Activated CD4-positive, CD25-positive, alpha-beta regulatory T cell treated with anti-CD3 and anti-CD28 coated beads, Interleukin-2, amount 50 U/mL, for 16 hours (primary cell): ENCODE measurements at regions not wholly inside any gene's neighbourhood (a gene's known extent, or its start where the extent isn't known, plus 50 kb on each side); places are given as distances from the start of the nearest gene placed in this dataset.

Source experiments
- DNase-seq: peaks from one replicate; pipeline ENCODE4 v3.0.0-alpha.2; 2020; ENCODE audit warnings: low read depth, low spot score

GRCh38 chr2:43107679-43108078 is 118.7 kb downstream of the ZFP36L2 start:
- DNase-seq, result no peak

DNA sequence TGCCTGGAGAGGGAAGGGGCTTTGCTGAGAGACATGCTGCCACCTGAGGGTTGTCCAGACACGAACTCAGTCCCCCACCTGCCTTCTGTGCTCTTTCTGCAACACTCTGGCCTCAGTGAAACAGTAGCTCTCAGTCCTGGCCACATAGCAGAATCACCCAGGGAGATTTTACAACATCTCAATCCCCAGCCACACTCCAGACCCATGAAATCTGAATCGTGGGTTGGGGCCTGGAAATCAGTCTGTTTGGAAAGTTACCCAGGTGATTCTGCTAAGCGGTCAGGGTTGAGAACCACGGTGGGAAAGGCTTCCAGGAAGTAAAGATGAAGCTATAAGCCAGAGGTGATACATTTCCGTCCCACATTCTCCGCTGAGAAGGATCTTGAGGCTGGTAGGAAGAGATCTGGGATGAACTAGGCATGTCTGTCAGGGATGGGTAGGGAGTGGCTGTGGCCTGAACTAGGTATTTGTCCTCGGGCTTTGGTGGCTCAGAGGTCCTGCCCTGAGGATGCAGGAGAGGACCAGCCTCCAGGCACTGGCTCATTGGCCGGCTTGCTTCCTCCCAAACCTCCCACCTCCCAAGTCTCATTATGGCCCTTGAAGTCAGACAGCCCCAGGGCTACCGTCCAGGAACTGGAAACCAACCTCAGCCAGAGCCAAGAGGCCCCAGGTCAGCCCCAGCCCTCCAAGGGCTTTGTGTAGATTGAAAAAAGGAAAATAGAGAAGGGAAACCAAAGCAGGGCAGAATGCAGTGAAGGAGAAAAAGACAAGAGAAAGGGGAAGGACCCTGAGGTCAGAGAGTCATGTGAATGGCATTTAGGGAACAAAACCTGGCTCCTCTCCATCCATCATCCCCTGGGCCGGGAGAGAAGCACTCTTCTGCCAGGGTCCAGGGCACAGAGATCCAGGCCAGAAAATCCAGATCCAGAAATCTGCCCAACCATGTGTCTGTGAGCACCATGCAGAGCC is 119.6 kb downstream of the ZFP36L2 start:
- no peak for DNase-seq

- DNase-seq, result no peak
Observed at GRCh38 chr2:43105586-43106558, 120.5 kb downstream of the ZFP36L2 start.

GRCh38 chr2:43104763-43105162 is 121.6 kb downstream of the ZFP36L2 start:
- no peak for DNase-seq

DNA sequence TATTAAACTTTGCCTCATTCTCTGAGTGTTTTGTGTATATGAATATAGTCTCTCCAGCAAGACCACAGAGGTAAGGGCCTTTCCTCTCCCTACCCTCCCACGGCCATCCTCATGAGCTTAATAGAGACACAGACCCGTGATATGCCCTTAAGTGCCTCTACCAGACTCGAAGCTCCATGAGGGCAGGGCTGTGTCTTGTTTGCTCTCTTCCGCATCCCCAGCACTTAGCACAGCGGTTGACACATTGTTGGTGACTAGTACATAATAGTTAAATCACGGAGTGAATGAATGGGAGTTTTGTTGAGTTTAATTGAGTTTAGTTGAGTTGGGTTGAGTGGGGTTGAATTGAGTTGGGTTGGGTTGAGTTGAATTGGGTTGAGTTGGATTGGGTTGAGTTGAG is 122.3 kb downstream of the ZFP36L2 start:
- no peak for DNase-seq

GRCh38 chr2:43103093-43103404 is 123.4 kb downstream of the ZFP36L2 start:
- DNase-seq, result no peak

DNA sequence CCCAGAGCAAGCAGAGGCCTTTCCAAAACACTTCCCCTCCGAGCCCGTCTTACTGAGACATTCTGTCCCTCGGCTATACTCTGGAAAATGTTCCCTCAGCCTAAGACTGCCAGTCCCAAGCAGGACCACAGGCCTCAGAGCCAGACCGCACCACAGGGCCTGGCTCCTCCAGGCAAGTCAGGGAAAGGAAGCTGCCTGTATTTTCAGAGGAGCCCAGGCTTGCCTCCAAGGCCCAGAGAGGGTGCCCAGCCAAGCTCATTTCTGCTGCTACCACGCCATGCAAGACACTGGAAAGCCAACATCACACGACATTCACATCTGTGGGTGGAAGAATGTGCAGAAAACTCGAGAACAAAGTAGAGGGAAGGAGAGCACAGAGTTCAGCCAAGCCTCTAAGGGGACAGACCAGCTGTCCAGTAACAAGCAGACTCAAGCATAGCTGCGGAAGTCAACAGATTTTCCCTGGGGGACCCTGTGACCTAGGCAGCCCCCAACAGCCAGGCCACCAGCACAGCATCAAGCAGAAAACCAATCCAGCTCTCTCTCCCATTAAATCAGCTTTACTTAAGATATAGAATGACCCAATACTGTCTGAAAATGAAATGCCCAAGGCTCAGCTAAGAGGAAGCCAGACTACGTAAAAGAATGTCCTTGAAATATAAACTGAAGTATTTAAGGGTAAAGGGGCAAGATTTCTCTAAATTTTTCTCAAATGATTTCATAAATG is 123.9 kb downstream of the ZFP36L2 start:
- no peak for DNase-seq

DNA sequence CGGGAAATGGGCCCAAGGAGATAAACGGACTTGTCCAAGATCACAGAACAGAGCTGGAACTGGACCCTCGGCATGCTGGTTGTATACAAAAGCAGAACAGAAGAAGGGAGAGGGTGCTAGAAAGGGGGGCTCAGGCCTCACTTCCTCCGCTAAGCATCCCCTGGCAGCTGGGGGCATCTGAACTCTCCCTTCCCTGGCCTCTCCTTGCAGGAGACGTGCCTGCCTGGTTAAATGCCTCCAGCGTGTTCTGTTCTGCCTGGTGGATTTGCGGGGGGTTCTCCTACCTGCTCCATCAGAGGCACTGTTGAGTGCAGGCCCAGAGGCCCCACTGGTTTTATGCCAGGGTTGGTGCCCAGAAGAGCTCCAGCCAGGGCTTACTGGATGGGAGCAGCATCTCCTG is 124.7 kb downstream of the ZFP36L2 start:
- no peak for DNase-seq

DNA sequence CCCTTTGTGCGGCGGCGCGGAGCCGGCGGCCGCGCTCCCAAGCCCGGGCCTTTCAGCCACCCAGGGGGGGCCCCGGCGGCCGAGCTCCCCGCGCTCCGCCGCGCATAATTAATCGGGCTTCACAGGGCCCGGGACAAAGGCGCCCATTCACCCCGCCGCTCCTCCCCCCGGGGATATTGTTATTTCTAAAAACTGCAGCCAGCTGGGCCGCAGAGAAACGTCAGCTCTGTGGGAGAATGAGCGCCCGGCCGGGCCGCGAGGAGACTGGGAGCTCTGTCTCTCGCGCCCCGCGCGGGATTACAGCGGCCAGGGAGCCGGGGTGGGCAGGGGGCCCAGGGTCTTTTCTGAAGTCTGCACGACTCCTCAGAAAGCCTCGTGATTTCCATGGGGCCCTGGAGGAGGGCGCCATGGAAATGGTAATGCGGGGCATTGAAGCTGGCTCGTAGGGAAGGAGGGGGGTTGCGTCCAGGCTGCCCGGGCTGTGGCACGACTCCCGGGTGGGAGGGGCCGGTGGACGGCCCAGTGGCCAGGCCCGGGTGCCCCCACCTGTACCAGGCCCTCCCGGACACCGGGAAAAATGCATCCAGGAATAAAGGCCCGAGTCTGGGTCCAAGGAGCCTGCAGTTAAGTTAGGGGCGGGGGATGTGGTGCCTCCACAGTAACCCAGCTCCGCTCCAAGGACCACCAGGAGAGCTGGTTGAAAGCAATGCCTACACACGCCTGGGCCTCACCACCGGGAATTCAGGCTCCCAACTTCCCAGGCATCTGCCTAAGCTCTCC is 125.3 kb downstream of the ZFP36L2 start:
- DNase-seq, result no peak

DNA sequence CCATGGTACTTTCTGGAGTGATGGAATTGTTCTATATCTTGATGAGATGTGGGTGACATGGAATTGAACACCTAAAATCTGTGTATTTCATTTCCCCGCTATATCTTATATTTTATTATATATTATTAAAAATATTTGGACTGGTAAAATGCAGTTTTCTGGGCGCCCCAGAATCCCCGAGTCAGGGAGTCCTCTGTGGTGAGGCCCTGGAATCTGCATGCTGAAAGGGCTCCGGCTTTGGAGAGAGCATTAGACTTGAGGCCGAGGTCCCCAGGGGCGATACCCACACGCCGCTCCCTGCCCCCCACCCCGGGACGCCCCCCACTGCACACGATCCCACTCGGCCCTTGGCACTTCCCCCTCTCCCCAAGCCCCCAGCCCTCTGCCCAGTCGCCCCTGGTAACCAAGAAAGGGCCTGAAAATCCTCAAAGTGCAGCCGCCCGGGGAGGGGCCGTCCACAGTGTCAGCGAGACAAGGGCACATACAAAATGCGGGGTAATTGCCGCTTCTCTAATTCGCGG is 126.0 kb downstream of the ZFP36L2 start:
- DNase-seq, result no peak

DNA sequence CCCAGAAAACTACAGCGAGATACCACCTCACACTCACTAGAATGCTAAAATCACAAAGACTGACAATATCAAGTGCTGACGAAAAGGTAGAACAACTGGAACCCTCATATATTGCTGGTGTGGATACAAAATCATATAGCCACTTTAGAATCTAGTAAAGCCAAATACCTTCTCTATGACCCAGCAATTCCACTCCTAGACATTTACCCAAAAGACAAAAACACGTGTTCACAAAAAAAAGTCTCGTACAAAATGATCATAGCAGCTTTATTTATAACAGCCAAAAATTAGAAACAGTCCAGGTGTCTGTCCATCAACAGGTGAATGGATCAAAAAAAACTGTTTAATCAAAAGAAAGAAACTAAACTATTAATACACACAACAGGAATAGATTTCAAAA is 126.6 kb downstream of the ZFP36L2 start:
- no peak for DNase-seq

- DNase-seq, result no peak
Observed at GRCh38 chr2:43098539-43098938, 127.9 kb downstream of the ZFP36L2 start.

DNA sequence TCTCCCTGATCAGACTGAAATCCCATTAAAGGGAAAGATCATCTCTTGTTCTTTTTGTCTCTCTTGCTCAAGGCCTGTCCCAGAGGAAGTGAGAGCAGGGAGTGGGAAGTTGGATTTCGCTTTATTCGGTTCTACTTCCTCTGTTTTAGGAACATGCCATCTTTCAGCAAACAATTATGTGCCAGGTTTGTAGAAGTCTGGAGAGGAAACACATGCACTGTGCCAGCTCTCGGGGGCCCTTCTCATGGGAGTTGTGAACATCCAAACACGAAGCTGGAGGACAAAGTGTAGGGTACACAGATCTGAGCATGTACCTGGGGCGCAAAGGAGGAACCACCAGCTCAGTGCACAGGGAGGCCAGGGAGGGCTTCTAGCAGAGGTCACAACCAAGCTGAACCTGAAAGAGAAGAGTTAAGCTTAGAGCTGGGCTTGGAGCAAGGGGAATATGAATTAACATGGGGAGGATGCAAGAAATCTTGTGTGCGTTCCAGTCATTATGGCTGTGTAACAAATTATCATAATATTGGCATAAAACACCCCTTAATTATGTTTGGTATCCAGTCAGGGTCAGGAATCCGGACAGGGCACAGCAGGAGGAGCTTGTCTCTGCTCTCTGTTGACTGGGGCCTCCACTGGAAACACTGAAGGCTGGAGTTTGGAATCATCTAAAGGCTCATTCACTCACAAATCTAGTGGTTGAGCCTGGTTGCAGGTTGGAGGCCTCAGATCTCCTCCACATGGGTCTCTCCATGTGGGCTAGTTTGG is 128.6 kb downstream of the ZFP36L2 start:
- no peak for DNase-seq

DNA sequence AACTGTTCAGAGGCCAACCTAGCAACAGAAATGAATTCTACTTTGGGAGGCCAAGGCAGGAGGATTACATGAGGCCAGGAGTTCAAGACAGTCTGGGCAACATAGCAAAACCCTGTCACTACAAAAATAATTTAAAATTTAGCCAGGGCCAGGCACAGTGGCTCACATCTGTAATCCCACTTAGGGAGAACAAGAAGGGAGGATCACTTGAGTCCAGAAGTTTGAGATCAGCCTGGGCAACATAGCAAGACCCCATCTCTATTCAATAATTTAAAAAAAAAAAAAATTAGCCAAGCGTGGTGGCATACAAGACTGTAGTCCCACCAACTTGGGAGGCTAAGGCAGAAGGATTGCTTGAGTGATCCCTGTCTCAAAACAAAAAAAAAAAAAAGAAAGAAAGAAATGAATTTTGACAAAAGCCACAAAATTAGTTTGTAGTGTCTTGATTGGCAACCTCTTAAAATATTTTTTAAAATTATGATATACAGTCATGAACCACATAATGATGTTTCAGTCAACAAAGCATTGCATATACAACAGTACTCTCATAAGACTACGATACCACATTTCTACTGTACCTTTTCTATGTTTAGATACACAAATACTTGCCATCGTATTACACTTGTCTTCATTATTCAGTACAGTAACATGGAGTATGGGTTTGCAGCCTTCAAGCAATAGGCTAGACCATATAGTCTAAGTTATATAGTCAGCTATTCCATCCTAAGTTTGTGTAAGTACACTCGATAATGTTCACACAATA is 130.7 kb downstream of the ZFP36L2 start:
- no peak for DNase-seq

GRCh38 chr2:43092520-43093179 is 133.8 kb downstream of the ZFP36L2 start:
- DNase-seq, result no peak

DNA sequence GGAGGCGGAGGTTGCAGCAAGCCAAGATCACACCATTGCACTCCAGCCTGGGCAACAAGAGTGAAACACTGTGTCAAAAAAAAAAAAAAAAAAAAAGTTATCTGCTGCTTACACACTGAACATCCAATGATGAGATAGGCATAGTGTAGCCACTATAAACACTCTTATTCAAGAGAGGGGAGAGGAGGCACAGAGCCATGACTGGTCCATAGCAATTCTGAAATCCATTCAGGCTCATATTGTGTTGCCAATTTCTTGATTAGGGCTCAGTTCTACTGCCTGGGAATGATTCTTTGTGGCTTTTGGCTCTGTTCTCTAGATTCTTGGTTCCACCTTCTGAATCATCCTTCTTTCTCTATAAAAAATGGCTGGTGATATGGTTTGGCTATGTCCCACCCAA is 136.1 kb downstream of the ZFP36L2 start:
- no peak for DNase-seq

- DNase-seq, result no peak
Observed at GRCh38 chr2:43088143-43089073, 138.0 kb downstream of the ZFP36L2 start.

- DNase-seq, result no peak
Observed at GRCh38 chr2:43087413-43087812, 139.0 kb downstream of the ZFP36L2 start.
